GM23338 (cell line): ENCODE measurements at regions not wholly inside any gene's neighbourhood (a gene's known extent, or its start where the extent isn't known, plus 50 kb on each side); places are given as distances from the start of the nearest gene placed in this dataset.

Experiments used
- ATAC-seq: fragments of 200-7000 bp; cut with Tn5 transposase; 3 replicates; pipeline ENCODE4 v1.9.1; 2020
- DNase-seq: peaks from one replicate; pipeline ENCODE4 v3.0.0-alpha.2; 2015; ENCODE audit warnings: low spot score
- H2AFZ ChIP-seq: fragments of 200-600 bp; sonication (generic); 2 replicates; pipeline ENCODE4 v1.8.0; 2016; ENCODE audit warnings: antibody characterized with exemption, mild to moderate bottlenecking, moderate library complexity
- H3F3A ChIP-seq: fragments of 200-600 bp; sonication (generic); replicated peaks from 2 replicates; pipeline ENCODE4 v1.8.0; 2017; ENCODE audit warnings: antibody characterized with exemption, mixed run types, low read depth
- H3K27ac ChIP-seq: fragments of 200-600 bp; sonication (generic); 2 replicates; pipeline ENCODE4 v1.6.1; 2016; ENCODE audit warnings: low read depth
- H3K27me3 ChIP-seq: fragments of 200-600 bp; sonication (generic); 2 replicates; pipeline ENCODE4 v1.8.0; 2016; ENCODE audit warnings: mild to moderate bottlenecking, mixed run types, moderate library complexity; ENCODE audit not compliant: insufficient read depth
- H3K36me3 ChIP-seq: fragments of 200-600 bp; sonication (generic); 2 replicates; pipeline ENCODE4 v1.8.0; 2016; ENCODE audit warnings: mild to moderate bottlenecking; ENCODE audit not compliant: insufficient read depth
- H3K4me1 ChIP-seq: fragments of 200-600 bp; sonication (generic); 2 replicates; pipeline ENCODE4 v1.8.0; 2016; ENCODE audit warnings: mild to moderate bottlenecking, moderate library complexity; ENCODE audit not compliant: insufficient read depth
- H3K4me2 ChIP-seq: fragments of 200-600 bp; sonication (generic); 2 replicates; pipeline ENCODE4 v1.7.1; 2017; ENCODE audit warnings: mixed run types
- H3K4me3 ChIP-seq: fragments of 200-600 bp; sonication (generic); 2 replicates; pipeline ENCODE4 v1.6.1; 2016; ENCODE audit warnings: mixed run types
- H3K79me2 ChIP-seq: fragments of 200-600 bp; sonication (generic); replicated peaks from 2 replicates; pipeline ENCODE4 v1.8.0; 2017; ENCODE audit warnings: mild to moderate bottlenecking; ENCODE audit not compliant: insufficient read depth
- H3K9me2 ChIP-seq: fragments of 200-600 bp; sonication (generic); 2 replicates; pipeline ENCODE4 v1.8.0; 2017; ENCODE audit not compliant: insufficient read depth
- H4K20me1 ChIP-seq: fragments of 200-600 bp; sonication (generic); replicated peaks from 2 replicates; pipeline ENCODE4 v1.8.0; 2017; ENCODE audit warnings: mild to moderate bottlenecking; ENCODE audit not compliant: insufficient read depth
- H3K27ac Mint-ChIP-seq: 2 replicates; pipeline ENCODE4 v1.8.0; 2020; ENCODE audit warnings: inconsistent platforms, mild to moderate bottlenecking, moderate library complexity, mixed read lengths
- H3K27me3 Mint-ChIP-seq: 3 replicates; pipeline ENCODE4 v1.8.0; 2022; ENCODE audit warnings: low read depth, mild to moderate bottlenecking, moderate library complexity, mixed read lengths, inconsistent platforms; ENCODE audit not compliant: insufficient read depth, poor library complexity
- H3K36me3 Mint-ChIP-seq: 3 replicates; pipeline ENCODE4 v1.8.0; 2021; ENCODE audit warnings: low read depth, mild to moderate bottlenecking, inconsistent platforms, moderate library complexity, mixed read lengths
- H3K4me1 Mint-ChIP-seq: 3 replicates; pipeline ENCODE4 v1.8.0; 2020; ENCODE audit warnings: mild to moderate bottlenecking, inconsistent platforms, mixed read lengths
- H3K4me3 Mint-ChIP-seq: 3 replicates; pipeline ENCODE4 v1.8.0; 2021; ENCODE audit warnings: moderate library complexity, mild to moderate bottlenecking, inconsistent platforms, mixed read lengths
- H3K9me3 Mint-ChIP-seq: 3 replicates; pipeline ENCODE4 v1.8.0; 2020; ENCODE audit warnings: moderate library complexity, mild to moderate bottlenecking, inconsistent platforms, mixed read lengths
- CREB1 ChIP-seq: fragments of 250-450 bp; sonication (Bioruptor Pico); IDR thresholded peaks from 2 replicates; pipeline ENCODE4 v1.5.0; 2020; ENCODE audit warnings: low read depth, mild to moderate bottlenecking, moderate library complexity
- CTCF ChIP-seq, 2 experiments: fragments of 200-600 bp in 1 of 2; sonication (generic) in 1 of 2; conservative IDR thresholded peaks; 2 replicates each; pipeline versions ENCODE4 v1.5.1 to v1.6.1; 2016 to 2017; ENCODE audit warnings: antibody characterized with exemption in 2 of 2, low read depth in 2 of 2, mild to moderate bottlenecking in 2 of 2, moderate library complexity in 1 of 2
- ETS1 ChIP-seq: IDR thresholded peaks from 2 replicates; pipeline ENCODE4 v1.6.1; 2016; ENCODE audit warnings: antibody characterized with exemption
- EZH2 ChIP-seq: fragments of 200-600 bp; sonication (generic); IDR thresholded peaks from one replicate; pipeline ENCODE4 v1.8.0; 2017; ENCODE audit warnings: antibody characterized with exemption, mild to moderate bottlenecking, low read depth; ENCODE audit not compliant: unreplicated experiment
- EZH2phosphoT487 ChIP-seq: fragments of 200-600 bp; sonication (generic); IDR thresholded peaks from one replicate; pipeline ENCODE4 v1.8.1; 2018; ENCODE audit warnings: antibody characterized with exemption; ENCODE audit not compliant: unreplicated experiment
- JUNB ChIP-seq: IDR thresholded peaks from one replicate; pipeline ENCODE4 v1.6.1; 2016; ENCODE audit warnings: antibody characterized with exemption; ENCODE audit not compliant: unreplicated experiment
- NANOG ChIP-seq: IDR thresholded peaks from 2 replicates; pipeline ENCODE4 v1.6.1; 2016; ENCODE audit warnings: antibody characterized with exemption, borderline replicate concordance
- POLR2AphosphoS5 ChIP-seq: IDR thresholded peaks from 2 replicates; pipeline ENCODE4 v1.6.1; 2016; ENCODE audit warnings: antibody characterized with exemption, low read depth
- STAT1 ChIP-seq: IDR thresholded peaks from one replicate; pipeline ENCODE4 v1.6.1; 2016; ENCODE audit warnings: antibody characterized with exemption; ENCODE audit not compliant: unreplicated experiment
- ZNF114 ChIP-seq: fragments of 250-450 bp; sonication (Bioruptor Pico); IDR thresholded peaks from 2 replicates; pipeline ENCODE4 v1.5.0; 2020; ENCODE audit warnings: mild to moderate bottlenecking, moderate library complexity
- ZNF331 ChIP-seq: fragments of 250-450 bp; sonication (Bioruptor Pico); IDR thresholded peaks from 2 replicates; pipeline ENCODE4 v1.5.0; 2020; ENCODE audit warnings: low read depth, mild to moderate bottlenecking, moderate library complexity
- TF ChIP-seq, protein P1 (sequence below): fragments of 250-450 bp; sonication (Bioruptor Pico); IDR thresholded peaks from 2 replicates; pipeline ENCODE4 v1.5.0; 2020; ENCODE audit warnings: mild to moderate bottlenecking, moderate library complexity
- TF ChIP-seq, protein P2 (sequence below): IDR thresholded peaks from one replicate; pipeline ENCODE4 v1.6.1; 2018; ENCODE audit warnings: antibody characterized with exemption; ENCODE audit not compliant: unreplicated experiment

- TF ChIP-seq CREB1 (CRISPR knock-in tag) (no peak), JUNB (no peak), ETS1 (no peak), EZH2phosphoT487 (no peak), NANOG (no peak), ZNF114 (CRISPR knock-in tag) (no peak), CTCF (conservative IDR thresholded peaks at IDR 0.05; ENCODE audit: low read depth in 2 of 2) (no peak), POLR2AphosphoS5 (no peak), EZH2 (no peak), STAT1 (no peak), ZNF331 (CRISPR knock-in tag) (no peak)
- TF ChIP-seq, protein P1, sequence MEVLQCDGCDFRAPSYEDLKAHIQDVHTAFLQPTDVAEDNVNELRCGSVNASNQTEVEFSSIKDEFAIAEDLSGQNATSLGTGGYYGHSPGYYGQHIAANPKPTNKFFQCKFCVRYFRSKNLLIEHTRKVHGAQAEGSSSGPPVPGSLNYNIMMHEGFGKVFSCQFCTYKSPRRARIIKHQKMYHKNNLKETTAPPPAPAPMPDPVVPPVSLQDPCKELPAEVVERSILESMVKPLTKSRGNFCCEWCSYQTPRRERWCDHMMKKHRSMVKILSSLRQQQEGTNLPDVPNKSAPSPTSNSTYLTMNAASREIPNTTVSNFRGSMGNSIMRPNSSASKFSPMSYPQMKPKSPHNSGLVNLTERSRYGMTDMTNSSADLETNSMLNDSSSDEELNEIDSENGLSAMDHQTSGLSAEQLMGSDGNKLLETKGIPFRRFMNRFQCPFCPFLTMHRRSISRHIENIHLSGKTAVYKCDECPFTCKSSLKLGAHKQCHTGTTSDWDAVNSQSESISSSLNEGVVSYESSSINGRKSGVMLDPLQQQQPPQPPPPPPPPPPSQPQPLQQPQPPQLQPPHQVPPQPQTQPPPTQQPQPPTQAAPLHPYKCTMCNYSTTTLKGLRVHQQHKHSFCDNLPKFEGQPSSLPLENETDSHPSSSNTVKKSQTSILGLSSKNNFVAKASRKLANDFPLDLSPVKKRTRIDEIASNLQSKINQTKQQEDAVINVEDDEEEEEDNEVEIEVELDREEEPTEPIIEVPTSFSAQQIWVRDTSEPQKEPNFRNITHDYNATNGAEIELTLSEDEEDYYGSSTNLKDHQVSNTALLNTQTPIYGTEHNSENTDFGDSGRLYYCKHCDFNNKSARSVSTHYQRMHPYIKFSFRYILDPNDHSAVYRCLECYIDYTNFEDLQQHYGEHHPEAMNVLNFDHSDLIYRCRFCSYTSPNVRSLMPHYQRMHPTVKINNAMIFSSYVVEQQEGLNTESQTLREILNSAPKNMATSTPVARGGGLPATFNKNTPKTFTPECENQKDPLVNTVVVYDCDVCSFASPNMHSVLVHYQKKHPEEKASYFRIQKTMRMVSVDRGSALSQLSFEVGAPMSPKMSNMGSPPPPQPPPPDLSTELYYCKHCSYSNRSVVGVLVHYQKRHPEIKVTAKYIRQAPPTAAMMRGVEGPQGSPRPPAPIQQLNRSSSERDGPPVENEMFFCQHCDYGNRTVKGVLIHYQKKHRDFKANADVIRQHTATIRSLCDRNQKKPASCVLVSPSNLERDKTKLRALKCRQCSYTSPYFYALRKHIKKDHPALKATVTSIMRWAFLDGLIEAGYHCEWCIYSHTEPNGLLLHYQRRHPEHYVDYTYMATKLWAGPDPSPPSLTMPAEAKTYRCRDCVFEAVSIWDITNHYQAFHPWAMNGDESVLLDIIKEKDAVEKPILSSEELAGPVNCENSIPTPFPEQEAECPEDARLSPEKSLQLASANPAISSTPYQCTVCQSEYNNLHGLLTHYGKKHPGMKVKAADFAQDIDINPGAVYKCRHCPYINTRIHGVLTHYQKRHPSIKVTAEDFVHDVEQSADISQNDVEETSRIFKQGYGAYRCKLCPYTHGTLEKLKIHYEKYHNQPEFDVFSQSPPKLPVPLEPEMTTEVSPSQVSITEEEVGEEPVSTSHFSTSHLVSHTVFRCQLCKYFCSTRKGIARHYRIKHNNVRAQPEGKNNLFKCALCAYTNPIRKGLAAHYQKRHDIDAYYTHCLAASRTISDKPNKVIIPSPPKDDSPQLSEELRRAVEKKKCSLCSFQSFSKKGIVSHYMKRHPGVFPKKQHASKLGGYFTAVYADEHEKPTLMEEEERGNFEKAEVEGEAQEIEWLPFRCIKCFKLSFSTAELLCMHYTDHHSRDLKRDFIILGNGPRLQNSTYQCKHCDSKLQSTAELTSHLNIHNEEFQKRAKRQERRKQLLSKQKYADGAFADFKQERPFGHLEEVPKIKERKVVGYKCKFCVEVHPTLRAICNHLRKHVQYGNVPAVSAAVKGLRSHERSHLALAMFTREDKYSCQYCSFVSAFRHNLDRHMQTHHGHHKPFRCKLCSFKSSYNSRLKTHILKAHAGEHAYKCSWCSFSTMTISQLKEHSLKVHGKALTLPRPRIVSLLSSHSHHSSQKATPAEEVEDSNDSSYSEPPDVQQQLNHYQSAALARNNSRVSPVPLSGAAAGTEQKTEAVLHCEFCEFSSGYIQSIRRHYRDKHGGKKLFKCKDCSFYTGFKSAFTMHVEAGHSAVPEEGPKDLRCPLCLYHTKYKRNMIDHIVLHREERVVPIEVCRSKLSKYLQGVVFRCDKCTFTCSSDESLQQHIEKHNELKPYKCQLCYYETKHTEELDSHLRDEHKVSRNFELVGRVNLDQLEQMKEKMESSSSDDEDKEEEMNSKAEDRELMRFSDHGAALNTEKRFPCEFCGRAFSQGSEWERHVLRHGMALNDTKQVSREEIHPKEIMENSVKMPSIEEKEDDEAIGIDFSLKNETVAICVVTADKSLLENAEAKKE (CRISPR knock-in tag): no peak
- TF ChIP-seq, protein P2, sequence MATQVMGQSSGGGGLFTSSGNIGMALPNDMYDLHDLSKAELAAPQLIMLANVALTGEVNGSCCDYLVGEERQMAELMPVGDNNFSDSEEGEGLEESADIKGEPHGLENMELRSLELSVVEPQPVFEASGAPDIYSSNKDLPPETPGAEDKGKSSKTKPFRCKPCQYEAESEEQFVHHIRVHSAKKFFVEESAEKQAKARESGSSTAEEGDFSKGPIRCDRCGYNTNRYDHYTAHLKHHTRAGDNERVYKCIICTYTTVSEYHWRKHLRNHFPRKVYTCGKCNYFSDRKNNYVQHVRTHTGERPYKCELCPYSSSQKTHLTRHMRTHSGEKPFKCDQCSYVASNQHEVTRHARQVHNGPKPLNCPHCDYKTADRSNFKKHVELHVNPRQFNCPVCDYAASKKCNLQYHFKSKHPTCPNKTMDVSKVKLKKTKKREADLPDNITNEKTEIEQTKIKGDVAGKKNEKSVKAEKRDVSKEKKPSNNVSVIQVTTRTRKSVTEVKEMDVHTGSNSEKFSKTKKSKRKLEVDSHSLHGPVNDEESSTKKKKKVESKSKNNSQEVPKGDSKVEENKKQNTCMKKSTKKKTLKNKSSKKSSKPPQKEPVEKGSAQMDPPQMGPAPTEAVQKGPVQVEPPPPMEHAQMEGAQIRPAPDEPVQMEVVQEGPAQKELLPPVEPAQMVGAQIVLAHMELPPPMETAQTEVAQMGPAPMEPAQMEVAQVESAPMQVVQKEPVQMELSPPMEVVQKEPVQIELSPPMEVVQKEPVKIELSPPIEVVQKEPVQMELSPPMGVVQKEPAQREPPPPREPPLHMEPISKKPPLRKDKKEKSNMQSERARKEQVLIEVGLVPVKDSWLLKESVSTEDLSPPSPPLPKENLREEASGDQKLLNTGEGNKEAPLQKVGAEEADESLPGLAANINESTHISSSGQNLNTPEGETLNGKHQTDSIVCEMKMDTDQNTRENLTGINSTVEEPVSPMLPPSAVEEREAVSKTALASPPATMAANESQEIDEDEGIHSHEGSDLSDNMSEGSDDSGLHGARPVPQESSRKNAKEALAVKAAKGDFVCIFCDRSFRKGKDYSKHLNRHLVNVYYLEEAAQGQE: no peak
- Histone ChIP-seq H2AFZ (no peak overlapping the region), H4K20me1 (no peaks in the 10 kb centered on the region), H3K9me2 (no peaks in the 10 kb centered on the region), H3K36me3 (0 out of 2 replicates have a peak, but pooled peaks cover 6% of the 10 kb centered on the region), H3K4me1 (peaks cover 18% of the 10 kb centered on the region), H3K4me3 (no peak overlapping the region), H3K4me2 (no peak overlapping the region), H3K27me3 (no peaks in the 10 kb centered on the region), H3F3A (no peaks in the 10 kb centered on the region), H3K27ac (no peak overlapping the region), H3K79me2 (no peaks in the 10 kb centered on the region)
- H3K4me1 Mint-ChIP-seq: peaks cover 28% of the 10 kb centered on the region
- no peak for ATAC-seq
- peaks cover 2% of the 10 kb centered on the region for H3K27me3 Mint-ChIP-seq
- no peak overlapping the region for H3K4me3 Mint-ChIP-seq
- H3K36me3 Mint-ChIP-seq: peaks cover 15% of the 10 kb centered on the region
- DNase-seq: no peak
- peaks cover 14% of the 10 kb centered on the region for H3K9me3 Mint-ChIP-seq
- H3K27ac Mint-ChIP-seq: no peak overlapping the region
These were observed 103.2 kb upstream of the CHRM3 start for GRCh38 chr1:239283216-239283615.
